ENCODE measurements at regions not wholly inside any gene's neighbourhood (a gene's known extent, or its start where the extent isn't known, plus 50 kb on each side); places are given as distances from the start of the nearest gene placed in this dataset.

DNA sequence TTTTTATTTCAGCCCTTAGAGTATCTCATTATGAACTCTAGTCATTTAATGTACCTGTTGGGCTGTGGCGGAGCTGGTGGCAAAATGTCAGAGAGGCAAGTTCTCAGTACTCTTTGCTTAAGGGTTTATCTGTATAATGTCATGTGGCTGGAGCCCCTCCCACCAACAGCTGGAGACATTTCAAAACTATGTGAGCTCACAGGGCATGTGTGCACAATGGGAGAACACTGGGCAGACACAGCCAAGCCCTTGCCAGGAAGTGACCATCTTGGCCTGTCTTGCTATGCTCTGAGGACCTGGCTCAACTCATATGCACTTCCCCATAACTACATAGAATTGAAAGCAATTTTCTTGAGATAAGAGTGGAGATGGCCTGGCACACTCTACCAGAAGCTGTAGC lies 296.4 kb downstream of the PTPRU start:
- TF ChIP-seq, protein P1, sequence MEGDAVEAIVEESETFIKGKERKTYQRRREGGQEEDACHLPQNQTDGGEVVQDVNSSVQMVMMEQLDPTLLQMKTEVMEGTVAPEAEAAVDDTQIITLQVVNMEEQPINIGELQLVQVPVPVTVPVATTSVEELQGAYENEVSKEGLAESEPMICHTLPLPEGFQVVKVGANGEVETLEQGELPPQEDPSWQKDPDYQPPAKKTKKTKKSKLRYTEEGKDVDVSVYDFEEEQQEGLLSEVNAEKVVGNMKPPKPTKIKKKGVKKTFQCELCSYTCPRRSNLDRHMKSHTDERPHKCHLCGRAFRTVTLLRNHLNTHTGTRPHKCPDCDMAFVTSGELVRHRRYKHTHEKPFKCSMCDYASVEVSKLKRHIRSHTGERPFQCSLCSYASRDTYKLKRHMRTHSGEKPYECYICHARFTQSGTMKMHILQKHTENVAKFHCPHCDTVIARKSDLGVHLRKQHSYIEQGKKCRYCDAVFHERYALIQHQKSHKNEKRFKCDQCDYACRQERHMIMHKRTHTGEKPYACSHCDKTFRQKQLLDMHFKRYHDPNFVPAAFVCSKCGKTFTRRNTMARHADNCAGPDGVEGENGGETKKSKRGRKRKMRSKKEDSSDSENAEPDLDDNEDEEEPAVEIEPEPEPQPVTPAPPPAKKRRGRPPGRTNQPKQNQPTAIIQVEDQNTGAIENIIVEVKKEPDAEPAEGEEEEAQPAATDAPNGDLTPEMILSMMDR (IDR thresholded peaks at IDR 0.05 in 8 of 11, conservative IDR thresholded peaks at IDR 0.05 in 3 of 11) = no peak
- no peak for TF ChIP-seq POLR2AphosphoS5 (IDR thresholded peaks at IDR 0.05)

Data from spleen (tissue), 7 donors.